ENCODE measurements at regions not wholly inside any gene's neighbourhood (a gene's known extent, or its start where the extent isn't known, plus 50 kb on each side); places are given as distances from the start of the nearest gene placed in this dataset.

- TF ChIP-seq IRF3 (IDR thresholded peaks at IDR 0.05) (no peak), POU2F2 (IDR thresholded peaks at IDR 0.05; ENCODE audit: borderline replicate concordance, low read depth, low read length) (no peak)
- TF ChIP-seq, protein P1, sequence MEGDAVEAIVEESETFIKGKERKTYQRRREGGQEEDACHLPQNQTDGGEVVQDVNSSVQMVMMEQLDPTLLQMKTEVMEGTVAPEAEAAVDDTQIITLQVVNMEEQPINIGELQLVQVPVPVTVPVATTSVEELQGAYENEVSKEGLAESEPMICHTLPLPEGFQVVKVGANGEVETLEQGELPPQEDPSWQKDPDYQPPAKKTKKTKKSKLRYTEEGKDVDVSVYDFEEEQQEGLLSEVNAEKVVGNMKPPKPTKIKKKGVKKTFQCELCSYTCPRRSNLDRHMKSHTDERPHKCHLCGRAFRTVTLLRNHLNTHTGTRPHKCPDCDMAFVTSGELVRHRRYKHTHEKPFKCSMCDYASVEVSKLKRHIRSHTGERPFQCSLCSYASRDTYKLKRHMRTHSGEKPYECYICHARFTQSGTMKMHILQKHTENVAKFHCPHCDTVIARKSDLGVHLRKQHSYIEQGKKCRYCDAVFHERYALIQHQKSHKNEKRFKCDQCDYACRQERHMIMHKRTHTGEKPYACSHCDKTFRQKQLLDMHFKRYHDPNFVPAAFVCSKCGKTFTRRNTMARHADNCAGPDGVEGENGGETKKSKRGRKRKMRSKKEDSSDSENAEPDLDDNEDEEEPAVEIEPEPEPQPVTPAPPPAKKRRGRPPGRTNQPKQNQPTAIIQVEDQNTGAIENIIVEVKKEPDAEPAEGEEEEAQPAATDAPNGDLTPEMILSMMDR (IDR thresholded peaks at IDR 0.05 in 2 of 3, conservative IDR thresholded peaks at IDR 0.05 in 1 of 3; ENCODE audit: control insufficient read depth in 2 of 3, extremely low read depth in 1 of 3, insufficient read depth in 1 of 3, low read depth in 3 of 3, low read length in 3 of 3) = no peak
Observed at GRCh38 chr5:133734916-133735315, 122.6 kb upstream of the FSTL4 start (continued).

- H3K4me2 ChIP-seq (ENCODE audit: control insufficient read depth, insufficient read depth) = no peak overlapping the region
- POLR2A ChIA-PET = no interaction called here
- H3K27ac ChIP-seq (ENCODE audit: control insufficient read depth, insufficient read depth) = no peak overlapping the region
- no peaks in the 10 kb centered on the region for H3K36me3 ChIP-seq (ENCODE audit: control insufficient read depth in 2 of 2, insufficient read depth in 2 of 2, low read length in 1 of 2)
- in situ Hi-C loops (cut with MboI) (no loop called here), intact Hi-C loops (cut with micrococcal nuclease; ENCODE audit: unreplicated experiment) (no loop called here)
- no peak overlapping the region for H2AFZ ChIP-seq (ENCODE audit: control insufficient read depth, low read depth, low read length)
- H4K20me1 ChIP-seq (ENCODE audit: control insufficient read depth, insufficient read depth) = no peaks in the 10 kb centered on the region
- FAIRE-seq (no peak), DNase-seq (ENCODE audit: low read depth, low spot score) (no peak), ATAC-seq (no peak)
- RAD21 ChIA-PET (ENCODE audit: unreplicated experiment) = no interaction called here
- no peaks in the 10 kb centered on the region for H3K4me1 ChIP-seq (ENCODE audit: control insufficient read depth, insufficient read depth, low read length)
- WGBS (ENCODE audit: insufficient coverage, insufficient replicate concordance, low lambda C conversion rate, missing lambda C conversion rate) = 51% methylated on average over 10 of the region's 10 CpGs
- no peak overlapping the region for H3K4me3 ChIP-seq
- CTCF ChIA-PET = no interaction called here
- no peaks in the 10 kb centered on the region; a peak in 2 of 4 replicates for H3K27me3 ChIP-seq (replicated peaks in 1 of 2; ENCODE audit: control insufficient read depth in 2 of 2, insufficient read depth in 2 of 2, low read length in 1 of 2)
- H3K9ac ChIP-seq (ENCODE audit: control insufficient read depth, insufficient read depth, low read length) = no peak overlapping the region
- SMC1A ChIA-PET (ENCODE audit: uncharacterized antibody, unreplicated experiment) = interaction anchor here (1.2 kb wide), 1 partner anchor 308 kb away, joined by 4 read pairs; no protein-coding TSS in a partner anchor
- no TSS peak for BruUV-seq (replicated peaks)
- no peaks in the 10 kb centered on the region; the same call in 1 of the 3 replicates for H3K9me3 ChIP-seq (replicated peaks; ENCODE audit: control insufficient read depth, insufficient read depth, low read length)
- H3K79me2 ChIP-seq (ENCODE audit: control insufficient read depth, insufficient read depth, low read length) = no peaks in the 10 kb centered on the region
- TF ChIP-seq ELK1 (IDR thresholded peaks at IDR 0.05; ENCODE audit: low read depth, low read length) (no peak), TCF12 (IDR thresholded peaks at IDR 0.05; ENCODE audit: low read depth, low read length) (no peak), HDAC2 (IDR thresholded peaks at IDR 0.05) (no peak), FOS (IDR thresholded peaks at IDR 0.05; ENCODE audit: borderline replicate concordance, extremely low read depth, insufficient read length) (no peak), ZNF24 (IDR thresholded peaks at IDR 0.05) (no peak), RB1 (IDR thresholded peaks at IDR 0.05; ENCODE audit: borderline replicate concordance) (no peak), GATAD2B (conservative IDR thresholded peaks at IDR 0.05; ENCODE audit: low read depth) (no peak)
- TF ChIP-seq, protein P2, sequence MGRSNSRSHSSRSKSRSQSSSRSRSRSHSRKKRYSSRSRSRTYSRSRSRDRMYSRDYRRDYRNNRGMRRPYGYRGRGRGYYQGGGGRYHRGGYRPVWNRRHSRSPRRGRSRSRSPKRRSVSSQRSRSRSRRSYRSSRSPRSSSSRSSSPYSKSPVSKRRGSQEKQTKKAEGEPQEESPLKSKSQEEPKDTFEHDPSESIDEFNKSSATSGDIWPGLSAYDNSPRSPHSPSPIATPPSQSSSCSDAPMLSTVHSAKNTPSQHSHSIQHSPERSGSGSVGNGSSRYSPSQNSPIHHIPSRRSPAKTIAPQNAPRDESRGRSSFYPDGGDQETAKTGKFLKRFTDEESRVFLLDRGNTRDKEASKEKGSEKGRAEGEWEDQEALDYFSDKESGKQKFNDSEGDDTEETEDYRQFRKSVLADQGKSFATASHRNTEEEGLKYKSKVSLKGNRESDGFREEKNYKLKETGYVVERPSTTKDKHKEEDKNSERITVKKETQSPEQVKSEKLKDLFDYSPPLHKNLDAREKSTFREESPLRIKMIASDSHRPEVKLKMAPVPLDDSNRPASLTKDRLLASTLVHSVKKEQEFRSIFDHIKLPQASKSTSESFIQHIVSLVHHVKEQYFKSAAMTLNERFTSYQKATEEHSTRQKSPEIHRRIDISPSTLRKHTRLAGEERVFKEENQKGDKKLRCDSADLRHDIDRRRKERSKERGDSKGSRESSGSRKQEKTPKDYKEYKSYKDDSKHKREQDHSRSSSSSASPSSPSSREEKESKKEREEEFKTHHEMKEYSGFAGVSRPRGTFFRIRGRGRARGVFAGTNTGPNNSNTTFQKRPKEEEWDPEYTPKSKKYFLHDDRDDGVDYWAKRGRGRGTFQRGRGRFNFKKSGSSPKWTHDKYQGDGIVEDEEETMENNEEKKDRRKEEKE (IDR thresholded peaks at IDR 0.05) = no peak
- TF ChIP-seq, protein P3, sequence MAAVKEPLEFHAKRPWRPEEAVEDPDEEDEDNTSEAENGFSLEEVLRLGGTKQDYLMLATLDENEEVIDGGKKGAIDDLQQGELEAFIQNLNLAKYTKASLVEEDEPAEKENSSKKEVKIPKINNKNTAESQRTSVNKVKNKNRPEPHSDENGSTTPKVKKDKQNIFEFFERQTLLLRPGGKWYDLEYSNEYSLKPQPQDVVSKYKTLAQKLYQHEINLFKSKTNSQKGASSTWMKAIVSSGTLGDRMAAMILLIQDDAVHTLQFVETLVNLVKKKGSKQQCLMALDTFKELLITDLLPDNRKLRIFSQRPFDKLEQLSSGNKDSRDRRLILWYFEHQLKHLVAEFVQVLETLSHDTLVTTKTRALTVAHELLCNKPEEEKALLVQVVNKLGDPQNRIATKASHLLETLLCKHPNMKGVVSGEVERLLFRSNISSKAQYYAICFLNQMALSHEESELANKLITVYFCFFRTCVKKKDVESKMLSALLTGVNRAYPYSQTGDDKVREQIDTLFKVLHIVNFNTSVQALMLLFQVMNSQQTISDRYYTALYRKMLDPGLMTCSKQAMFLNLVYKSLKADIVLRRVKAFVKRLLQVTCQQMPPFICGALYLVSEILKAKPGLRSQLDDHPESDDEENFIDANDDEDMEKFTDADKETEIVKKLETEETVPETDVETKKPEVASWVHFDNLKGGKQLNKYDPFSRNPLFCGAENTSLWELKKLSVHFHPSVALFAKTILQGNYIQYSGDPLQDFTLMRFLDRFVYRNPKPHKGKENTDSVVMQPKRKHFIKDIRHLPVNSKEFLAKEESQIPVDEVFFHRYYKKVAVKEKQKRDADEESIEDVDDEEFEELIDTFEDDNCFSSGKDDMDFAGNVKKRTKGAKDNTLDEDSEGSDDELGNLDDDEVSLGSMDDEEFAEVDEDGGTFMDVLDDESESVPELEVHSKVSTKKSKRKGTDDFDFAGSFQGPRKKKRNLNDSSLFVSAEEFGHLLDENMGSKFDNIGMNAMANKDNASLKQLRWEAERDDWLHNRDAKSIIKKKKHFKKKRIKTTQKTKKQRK (IDR thresholded peaks at IDR 0.05; ENCODE audit: low read depth, low read length) = no peak
Observed at GRCh38 chr5:133732536-133732935, 120.2 kb upstream of the FSTL4 start.
